ENCODE measurements at regions not wholly inside any gene's neighbourhood (a gene's known extent, or its start where the extent isn't known, plus 50 kb on each side); places are given as distances from the start of the nearest gene placed in this dataset.

DNA sequence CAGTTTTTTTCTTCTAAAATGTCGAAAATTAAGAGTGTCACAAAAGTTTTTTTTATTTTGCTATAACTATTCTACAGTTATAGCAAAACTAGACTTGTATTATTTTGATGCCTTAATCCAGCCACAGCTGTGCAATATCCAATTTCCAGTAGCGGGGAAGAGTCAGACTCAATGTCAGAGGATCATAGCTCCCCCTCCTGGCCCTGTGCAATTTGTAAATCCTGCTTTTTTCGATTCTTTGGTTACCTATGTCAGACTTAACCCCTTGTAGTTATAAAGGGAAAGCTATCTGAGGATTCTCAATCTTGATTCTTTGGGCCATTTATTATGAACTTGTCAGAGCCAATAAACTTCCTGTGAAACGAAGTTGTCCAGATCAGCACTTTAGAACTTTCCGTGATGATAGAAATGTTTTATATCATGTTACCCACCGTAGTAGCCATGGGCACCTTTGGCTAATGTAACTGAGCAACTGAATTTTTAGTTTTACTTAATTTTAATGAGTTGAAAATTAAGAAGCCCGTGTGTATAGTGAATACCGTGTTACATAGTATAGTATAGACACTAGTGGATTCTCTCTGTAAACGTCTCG, 87.7 kb upstream of the PRKCQ start:
- DNase-seq: peak; percentile 66

DNA sequence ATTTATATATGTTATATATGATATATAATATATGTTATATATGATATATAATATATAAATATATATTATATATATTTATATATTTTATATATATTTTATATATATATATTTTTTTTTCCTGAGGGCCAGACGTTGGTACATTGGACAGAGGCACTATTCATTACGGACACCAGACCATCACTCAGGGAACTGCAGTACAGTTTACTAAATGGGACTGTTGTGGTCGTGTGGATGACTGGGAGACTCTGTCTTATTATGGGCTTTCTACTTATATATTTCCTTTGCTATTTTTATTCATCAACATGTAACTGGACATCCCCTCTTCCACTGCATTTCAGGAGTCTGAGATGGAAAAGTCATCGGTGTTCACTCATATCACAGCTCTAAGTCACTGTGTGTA, 87.1 kb upstream of the PRKCQ start:
- no peak for DNase-seq

DNA sequence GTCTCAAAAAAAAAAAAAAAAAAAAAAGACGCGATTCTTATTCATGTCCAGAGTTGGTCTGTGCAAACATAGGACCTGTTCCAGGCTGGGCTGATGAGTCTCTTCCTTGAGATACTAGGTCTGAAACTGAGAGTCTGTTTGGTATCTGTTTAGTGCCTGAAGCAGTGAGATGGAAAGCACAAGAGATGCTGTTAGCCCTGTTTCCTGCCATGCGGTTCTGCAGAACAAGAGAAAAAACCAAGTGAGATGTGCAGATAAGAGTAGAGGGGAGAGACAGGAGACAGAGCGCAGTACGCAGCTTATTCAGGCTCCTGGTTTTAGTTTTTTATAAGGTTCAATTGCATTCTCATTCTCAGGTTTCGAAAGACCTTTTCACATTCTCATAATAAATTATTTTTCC, 85.8 kb upstream of the PRKCQ start:
- peak; percentile 86 for DNase-seq

DNA sequence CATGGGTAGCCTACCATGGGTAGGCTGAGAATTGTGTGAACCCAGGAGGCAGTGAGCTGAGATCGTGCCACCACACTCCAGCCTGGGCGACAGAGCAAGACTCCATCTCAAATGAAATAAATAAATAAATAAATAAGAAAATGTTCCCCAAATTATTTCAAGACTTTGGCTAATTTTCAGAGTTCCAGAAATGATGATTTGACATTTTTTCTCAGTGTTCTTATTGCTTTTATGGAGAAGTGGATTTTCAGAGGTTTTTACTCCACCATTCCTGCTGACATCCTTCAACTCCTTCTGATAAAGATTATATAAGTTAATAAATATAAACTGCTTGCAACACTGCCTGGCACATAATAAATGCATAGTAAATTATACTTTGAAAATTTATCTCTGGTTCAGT, 80.4 kb upstream of the PRKCQ start:
- no peak for DNase-seq

DNA sequence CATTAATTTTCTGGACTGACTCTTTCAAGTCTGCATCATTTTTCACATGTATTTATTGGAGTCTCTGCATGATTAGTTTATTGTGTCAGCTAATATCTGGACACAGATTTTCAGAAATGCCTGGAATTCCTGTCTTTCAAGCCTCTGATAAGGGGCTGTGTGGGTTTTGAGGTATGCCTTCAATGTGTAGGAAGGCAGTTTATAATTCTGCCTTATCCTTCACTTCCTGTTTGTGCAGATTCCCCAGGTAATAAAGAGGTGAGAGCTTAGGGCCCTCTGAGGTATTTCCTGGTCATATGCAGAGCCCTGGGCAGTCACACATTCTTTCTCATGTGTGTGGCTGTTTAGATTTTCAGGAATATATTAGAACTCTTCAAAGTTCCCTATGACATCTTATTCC, 79.4 kb upstream of the PRKCQ start:
- no peak for DNase-seq

DNA sequence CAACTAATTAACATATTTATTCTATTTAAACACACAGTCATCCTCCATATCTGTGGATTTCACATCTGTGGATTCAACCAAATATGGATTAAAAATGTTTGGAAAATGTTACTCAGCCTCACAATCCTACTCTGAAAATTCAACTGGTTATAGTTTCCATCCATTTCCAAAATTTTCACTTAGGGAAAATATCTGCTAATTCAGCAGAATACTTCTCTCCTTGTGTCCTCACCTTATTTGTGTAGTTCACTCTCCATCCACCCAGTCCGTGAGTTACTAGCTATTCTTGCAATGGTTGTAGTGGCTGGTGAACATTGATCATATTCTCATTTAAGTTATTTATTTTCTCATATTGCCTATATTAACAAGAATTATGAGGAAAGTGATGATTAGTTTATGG, 77.6 kb upstream of the PRKCQ start:
- no peak for DNase-seq

DNA sequence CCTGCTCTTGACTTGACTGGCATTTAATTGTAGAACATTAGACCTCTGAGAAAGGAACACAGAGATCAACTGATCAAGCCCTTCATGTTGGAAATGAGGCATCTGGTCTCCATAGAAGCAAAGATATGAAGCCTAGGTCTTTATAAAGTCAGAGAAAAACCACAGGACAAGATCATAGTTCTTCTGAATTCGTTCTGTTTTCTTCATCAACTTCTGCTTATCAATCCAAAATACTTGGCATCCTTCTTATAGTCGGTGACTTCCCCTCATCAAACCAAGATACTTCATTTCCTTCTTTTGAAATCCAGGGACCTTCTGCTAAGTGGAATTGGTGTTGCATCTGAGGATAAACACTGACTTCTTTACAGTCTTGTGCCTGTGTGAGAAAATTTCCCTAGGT, 77.1 kb upstream of the PRKCQ start:
- no peak for DNase-seq

DNA sequence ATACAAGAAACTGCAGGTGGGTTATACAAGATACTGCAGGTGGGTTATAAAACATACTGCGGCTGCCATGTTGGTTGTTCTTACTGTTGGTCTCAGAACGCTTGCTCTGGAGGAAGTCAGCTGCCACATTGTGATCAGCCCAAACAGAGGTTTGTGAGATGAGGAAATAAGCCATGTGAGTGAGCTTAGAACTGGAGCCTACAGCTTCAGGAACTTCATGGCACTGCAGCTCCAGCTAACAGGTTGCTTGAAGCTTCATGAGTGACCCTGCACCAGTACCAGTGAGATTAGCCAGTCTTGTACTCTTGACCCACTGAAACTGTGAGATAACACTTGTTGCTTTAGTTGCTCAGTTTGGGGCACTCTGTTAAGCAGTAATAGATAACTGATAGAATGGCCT, 74.5 kb upstream of the PRKCQ start:
- DNase-seq: no peak

DNA sequence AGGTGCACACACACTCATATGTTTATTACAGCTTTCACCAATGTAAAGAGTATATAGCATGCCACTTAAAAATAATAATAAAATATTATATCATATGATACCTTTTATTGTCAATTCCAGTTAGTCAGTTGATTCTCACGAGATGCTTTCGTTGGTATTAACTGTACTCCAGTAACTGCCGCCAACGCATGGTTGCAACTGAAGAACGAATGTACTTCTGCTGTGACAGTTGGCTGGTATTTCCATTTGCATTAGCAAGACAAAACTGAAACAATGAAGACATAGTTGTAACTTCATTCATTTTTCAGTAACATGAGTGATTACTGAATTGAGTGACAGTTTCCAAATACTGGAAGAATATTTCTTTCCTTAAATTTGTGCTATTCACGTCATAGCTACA, 70.5 kb upstream of the PRKCQ start:
- DNase-seq: no peak

DNA sequence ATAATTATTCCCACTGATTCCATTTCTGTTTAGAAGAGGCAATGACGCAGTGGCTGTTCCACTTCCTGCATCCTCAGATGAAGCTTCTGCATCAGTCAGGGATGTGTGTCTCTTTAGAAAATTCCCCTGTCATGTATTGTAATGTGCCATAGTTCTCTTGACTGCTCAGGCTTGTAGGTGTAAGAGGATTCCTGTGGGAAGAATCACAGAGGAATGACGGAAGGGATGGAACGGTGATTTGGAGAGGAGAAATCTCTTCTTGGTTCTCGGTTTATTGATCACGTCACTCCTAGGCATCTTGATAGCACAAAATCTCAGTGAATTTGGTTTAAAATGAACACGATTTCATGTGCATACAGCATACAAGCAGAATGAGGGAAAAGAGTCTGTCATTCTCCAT, 69.8 kb upstream of the PRKCQ start:
- DNase-seq: no peak

DNA sequence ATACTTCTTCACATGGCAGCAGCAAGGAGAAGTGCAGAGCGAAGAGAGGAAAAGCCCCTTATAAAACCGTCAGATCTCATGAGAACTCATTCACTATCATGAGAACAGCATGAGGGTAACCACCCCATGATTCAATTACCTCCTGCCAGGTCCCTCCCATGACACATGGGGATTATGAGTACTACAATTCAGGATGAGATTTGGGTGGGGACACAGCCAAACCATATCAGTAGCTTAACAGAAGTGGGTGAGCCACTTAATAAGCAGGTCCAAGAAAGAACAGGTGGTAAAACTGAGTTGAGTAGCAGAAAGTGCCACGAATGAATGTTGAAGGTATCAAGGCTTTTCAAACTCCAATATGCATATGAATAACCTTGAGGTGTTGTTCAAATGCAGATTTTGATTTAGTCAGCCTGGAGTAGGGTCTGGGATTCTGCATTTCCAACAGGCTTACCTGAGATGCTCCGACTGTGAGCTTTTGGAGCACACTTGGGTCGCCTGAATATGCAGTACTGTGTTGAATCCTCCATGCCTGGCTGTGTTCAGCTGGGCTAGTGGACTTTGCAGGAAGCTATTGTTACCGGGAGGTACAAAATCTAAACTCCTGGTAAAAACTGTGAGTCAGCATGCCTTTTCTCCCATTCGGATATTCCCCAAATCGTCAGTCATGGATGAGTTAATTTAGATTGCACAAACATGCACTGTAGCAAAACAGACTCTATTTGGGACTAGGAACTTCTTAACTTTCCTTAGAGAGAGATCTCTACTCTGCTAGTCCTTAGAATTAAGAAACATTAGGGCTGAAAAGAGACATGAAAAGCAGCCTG, 69.0 kb upstream of the PRKCQ start:
- no peak for DNase-seq

DNA sequence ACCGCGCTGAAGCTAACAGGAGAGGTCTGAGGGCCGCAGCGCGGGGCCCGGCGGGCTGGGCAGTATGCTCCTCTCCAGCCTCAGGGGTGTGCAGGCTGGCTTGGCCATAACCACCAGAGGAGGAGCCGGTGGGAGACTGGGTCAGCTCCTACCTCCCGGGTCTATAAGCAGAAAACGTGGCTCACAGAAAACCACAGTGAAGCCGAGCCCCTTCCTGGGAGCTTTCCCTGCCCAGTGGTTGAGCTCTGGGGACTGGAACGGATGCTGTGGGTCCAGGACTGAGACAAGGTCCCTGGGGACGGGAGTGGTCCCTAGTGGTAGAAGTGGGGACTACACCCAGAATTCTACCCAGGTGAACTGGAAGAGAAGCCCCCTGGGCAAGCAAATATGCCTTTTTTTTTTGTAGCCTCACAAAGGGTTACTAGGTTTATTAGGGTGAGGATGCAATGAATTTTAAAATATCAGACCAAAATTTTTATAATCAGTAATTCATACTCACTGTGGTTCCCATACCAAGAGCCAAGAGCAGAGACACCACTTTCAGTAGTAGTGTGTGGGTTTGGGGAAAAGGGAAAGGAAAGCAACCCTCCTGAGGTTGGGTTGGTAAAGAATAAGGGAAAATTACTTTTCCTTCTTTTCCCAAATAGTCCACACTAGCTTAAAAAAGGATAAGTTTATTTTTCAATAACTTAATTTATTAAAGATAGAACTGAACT, 67.9 kb upstream of the PRKCQ start:
- peak; percentile 85 for DNase-seq

DNA sequence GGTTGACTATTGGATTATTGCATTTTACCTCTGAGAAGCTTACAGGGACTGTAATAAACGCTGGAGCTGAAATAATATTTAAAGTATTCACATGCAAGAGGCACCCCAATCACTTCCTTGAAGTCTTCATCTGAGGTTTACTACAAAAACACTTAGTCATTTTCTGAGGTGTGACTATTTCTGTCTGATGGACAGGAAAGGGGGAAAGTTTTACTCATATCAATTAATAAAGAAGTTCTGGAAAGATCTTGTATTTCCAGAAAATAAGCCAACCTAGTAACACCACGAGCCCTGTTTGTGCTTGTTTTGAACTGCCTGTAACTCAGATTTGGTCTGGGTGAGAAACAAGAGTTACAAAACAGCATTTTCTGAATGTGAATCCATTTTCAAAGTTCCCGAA, 63.9 kb upstream of the PRKCQ start:
- peak; percentile 67 for DNase-seq

DNA sequence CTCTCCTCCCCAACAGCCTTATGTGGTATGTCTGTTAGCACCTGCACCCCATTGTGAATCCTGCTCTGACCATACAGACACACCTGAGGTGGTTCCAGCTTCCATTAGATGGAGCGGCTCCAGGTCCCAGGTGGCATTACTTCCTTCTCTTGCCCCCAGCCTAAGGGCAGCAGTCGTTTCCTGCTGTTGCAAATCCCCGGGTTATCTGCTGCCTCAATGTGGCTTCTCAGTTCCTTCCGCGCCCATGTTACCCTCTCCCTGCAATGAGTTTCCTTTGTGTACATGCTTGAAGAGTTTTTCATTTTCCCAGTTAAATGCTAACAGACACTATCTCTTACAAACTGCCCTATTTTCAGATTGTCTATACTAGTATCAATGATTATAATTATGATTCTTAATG, 62.8 kb upstream of the PRKCQ start:
- DNase-seq: peak; percentile 30

DNA sequence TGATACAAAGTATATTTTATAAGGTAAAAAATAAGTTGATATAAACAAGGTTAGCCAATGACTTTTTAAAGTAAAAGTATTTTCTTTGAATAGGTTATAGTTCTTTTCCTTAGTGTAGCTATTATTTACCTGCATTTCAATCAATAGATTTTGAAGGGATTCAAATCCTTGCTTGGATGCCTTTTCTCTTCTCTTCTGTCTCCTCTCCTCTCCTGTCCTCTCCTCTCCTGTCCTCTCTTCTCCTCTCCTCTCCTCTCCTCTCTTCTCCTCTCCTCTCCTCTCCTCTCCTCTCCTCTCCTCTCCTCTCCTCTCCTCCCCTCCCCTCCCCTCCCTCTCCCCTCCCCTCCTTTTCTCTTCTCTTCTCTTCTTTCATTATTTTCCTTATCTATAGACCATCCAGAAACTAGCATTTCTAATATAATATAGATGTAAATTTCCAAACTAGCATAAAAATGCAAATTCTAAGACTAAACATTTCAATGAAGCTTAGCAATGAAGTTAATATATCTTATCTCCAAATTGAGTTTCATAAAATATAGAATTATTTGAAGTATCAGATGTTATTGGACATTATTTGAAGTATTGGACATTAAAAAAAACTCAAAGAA, 60.5 kb upstream of the PRKCQ start:
- DNase-seq: no peak

DNA sequence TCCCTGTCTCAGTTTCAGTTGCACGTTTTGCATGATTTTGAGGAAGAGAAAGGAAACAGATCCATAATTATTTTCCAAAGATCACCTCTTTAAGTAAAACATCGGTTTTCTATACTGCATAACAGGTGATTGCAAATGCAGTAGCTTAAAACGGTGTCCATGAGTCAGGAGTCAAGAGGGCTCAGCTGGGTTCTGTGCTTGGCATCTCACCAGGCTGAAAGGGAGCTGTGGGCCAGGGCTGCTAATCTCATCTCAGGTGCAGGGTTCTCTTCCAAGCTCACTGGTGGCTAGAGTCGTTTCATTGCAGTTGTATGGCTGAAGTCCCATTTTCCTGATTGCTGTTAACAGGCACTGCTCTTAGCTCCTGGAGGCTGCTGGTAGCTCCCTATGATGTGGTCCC, 57.0 kb upstream of the PRKCQ start:
- no peak for DNase-seq

DNA sequence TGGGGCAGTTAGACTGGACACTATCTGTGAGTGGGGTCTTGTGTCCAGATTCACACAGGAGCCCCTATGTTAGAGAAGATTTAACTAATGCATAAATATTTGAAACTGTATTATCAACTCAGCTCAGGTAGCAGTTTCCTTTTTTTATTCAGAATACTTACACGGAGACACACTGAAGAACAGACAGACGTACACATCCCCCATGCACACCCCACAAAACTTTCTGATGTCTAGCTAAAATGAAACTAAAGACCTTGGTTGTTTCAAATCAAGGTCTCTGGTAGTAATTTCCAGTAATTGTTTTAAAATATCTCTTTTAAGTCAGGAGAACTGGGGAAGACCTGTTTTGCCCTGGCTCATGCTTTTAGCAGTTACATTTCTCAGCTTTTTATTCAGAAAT, 55.7 kb upstream of the PRKCQ start:
- no peak for DNase-seq

Data from activated CD4-positive, alpha-beta T cell treated with anti-CD3 and anti-CD28 coated beads, Interleukin-2, Interleukin-6, amounts not matched to agents 100 ng/mL and 50 ng/mL, durations not matched to agents 16 hours and 8 hours (primary cell).